Type B pancreatic cell (in vitro differentiated cells): ENCODE measurements at regions not wholly inside any gene's neighbourhood (a gene's known extent, or its start where the extent isn't known, plus 50 kb on each side); places are given as distances from the start of the nearest gene placed in this dataset.
A peak's percentile ranks its signal among the peaks of the same experiment; 100 is the strongest.

Experiments
- DNase-seq: peaks from one replicate; pipeline ENCODE4 v3.0.0; 2021; ENCODE audit warnings: mixed read lengths; ENCODE audit not compliant: unreplicated experiment; ENCODE audit errors: extremely low spot score
- H3K27ac Mint-ChIP-seq: 2 replicates; pipeline ENCODE4 v1.8.0; 2021; ENCODE audit warnings: mild to moderate bottlenecking, mixed read lengths
- H3K27me3 Mint-ChIP-seq: 2 replicates; pipeline ENCODE4 v1.8.0; 2021; ENCODE audit warnings: mixed read lengths
- H3K36me3 Mint-ChIP-seq: 2 replicates; pipeline ENCODE4 v1.8.0; 2021; ENCODE audit warnings: mixed read lengths
- H3K4me1 Mint-ChIP-seq: one replicate; pipeline ENCODE4 v1.8.0; 2021; ENCODE audit warnings: mixed read lengths; ENCODE audit not compliant: unreplicated experiment
- H3K4me3 Mint-ChIP-seq: 2 replicates; pipeline ENCODE4 v1.8.0; 2021; ENCODE audit warnings: mild to moderate bottlenecking, mixed read lengths
- H3K9me3 Mint-ChIP-seq: 2 replicates; pipeline ENCODE4 v1.8.0; 2021; ENCODE audit warnings: mixed read lengths
- TF ChIP-seq, protein P1 (sequence below): fragments of 200-600 bp; sonication (generic); conservative IDR thresholded peaks from 2 replicates; pipeline ENCODE4 v1.5.0; 2021; ENCODE audit warnings: antibody characterized with exemption, mild to moderate bottlenecking

GRCh38 chr18:60096428-60096827 lies 196.6 kb downstream of the PMAIP1 start:
- Mint-ChIP-seq H3K4me3 (no peak overlapping the region), H3K36me3 (no peaks in the 10 kb centered on the region), H3K27ac (peak overlapping the region; percentile 61), H3K4me1 (no peaks in the 10 kb centered on the region), H3K9me3 (peaks cover 4% of the 10 kb centered on the region), H3K27me3 (no peaks in the 10 kb centered on the region)
- DNase-seq = no peak
- TF ChIP-seq, protein P1, sequence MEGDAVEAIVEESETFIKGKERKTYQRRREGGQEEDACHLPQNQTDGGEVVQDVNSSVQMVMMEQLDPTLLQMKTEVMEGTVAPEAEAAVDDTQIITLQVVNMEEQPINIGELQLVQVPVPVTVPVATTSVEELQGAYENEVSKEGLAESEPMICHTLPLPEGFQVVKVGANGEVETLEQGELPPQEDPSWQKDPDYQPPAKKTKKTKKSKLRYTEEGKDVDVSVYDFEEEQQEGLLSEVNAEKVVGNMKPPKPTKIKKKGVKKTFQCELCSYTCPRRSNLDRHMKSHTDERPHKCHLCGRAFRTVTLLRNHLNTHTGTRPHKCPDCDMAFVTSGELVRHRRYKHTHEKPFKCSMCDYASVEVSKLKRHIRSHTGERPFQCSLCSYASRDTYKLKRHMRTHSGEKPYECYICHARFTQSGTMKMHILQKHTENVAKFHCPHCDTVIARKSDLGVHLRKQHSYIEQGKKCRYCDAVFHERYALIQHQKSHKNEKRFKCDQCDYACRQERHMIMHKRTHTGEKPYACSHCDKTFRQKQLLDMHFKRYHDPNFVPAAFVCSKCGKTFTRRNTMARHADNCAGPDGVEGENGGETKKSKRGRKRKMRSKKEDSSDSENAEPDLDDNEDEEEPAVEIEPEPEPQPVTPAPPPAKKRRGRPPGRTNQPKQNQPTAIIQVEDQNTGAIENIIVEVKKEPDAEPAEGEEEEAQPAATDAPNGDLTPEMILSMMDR = no peak

DNA sequence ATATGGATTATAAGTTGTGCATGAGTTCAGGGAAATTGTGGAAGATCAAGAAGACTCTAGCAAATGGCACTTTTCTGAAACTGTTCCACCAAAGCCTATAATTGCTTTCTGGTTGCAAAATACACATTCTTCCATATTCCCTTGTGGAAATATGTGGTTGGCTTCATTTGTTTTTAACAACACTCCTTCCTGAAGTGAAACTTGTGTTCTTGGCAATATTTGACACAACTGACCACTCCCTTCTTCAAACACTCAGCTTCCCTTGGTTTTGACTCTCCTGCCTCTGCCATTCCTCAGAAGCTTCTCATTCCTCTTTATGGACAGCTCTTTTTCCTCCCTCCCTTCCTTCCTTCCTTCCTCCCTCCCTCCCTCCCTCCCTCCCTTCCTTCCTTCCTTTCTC lies 192.3 kb downstream of the PMAIP1 start:
- DNase-seq = no peak
- no peaks in the 10 kb centered on the region for H3K36me3 Mint-ChIP-seq
- no peak overlapping the region for H3K4me3 Mint-ChIP-seq
- no peak overlapping the region for H3K27ac Mint-ChIP-seq
- TF ChIP-seq, protein P1 = no peak
- H3K4me1 Mint-ChIP-seq = no peaks in the 10 kb centered on the region
- no peaks in the 10 kb centered on the region for H3K27me3 Mint-ChIP-seq
- H3K9me3 Mint-ChIP-seq = no peaks in the 10 kb centered on the region

DNA sequence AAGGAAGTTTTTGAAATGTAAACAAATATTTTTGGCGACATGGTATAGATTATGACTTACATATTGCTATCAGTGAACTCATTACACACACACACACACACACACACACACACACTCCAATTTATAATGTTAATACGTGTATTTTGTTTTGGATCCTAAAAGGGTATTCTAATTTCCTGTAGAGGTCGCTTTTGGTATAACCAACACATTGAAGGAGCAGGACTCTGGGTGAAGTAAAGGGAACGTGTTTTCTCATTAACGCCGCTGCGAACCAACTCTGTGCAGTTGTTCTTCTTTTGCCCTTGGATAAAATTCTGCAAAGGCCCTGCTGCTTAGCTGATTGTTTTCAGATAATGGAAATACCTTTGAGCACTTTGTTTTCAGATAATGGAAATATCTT lies 190.4 kb downstream of the PMAIP1 start:
- DNase-seq = no peak
- Mint-ChIP-seq H3K4me3 (no peak overlapping the region), H3K27me3 (peaks cover 3% of the 10 kb centered on the region), H3K9me3 (no peaks in the 10 kb centered on the region), H3K4me1 (no peaks in the 10 kb centered on the region), H3K27ac (no peak overlapping the region), H3K36me3 (no peaks in the 10 kb centered on the region)
- TF ChIP-seq, protein P1 = no peak

DNA sequence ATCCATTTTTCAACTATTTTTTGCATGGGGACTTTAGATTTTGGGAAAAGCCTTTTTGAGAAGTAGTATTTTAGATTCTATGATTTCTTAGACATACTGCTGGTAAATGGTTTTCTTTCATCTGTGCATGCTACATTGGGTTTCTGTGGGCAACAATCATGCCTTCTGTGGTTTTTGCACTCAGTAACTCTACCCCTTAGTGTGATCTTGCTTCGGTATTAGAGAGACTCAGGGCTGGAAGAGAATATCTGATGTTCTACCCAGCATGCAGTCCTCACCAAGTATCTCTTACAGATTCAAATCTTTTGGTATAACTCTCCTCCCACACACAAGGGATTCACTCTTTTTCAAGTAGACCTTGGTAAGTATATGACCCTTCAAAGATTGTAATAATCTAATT lies 183.0 kb downstream of the PMAIP1 start:
- H3K9me3 Mint-ChIP-seq = no peaks in the 10 kb centered on the region
- H3K4me3 Mint-ChIP-seq = no peak overlapping the region
- no peak for DNase-seq
- H3K27ac Mint-ChIP-seq = no peak overlapping the region
- peaks cover 3% of the 10 kb centered on the region for H3K27me3 Mint-ChIP-seq
- TF ChIP-seq, protein P1 = no peak
- no peaks in the 10 kb centered on the region for H3K36me3 Mint-ChIP-seq
- H3K4me1 Mint-ChIP-seq = no peaks in the 10 kb centered on the region

DNA sequence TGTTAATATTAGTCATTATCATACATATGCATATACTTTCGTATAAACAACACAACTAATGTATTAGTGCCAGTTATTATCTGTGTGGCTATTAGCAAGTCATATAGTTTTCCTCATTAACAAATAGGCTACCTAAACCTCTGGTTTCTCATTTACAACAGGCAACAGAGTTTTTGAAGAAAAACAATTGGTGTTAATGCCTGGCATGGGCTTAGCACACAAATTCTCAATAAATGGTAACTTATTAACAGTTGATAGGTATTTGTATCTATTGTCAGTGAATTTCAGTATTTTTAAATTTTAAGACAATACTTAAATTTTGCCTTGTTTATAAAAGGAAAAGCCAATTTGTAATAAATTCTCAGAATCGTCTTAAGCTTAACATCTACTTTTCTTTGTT lies 182.5 kb downstream of the PMAIP1 start:
- no peak for DNase-seq
- Mint-ChIP-seq H3K27me3 (peaks cover 3% of the 10 kb centered on the region), H3K36me3 (no peaks in the 10 kb centered on the region), H3K4me1 (no peaks in the 10 kb centered on the region), H3K4me3 (no peak overlapping the region), H3K27ac (no peak overlapping the region), H3K9me3 (no peaks in the 10 kb centered on the region)
- TF ChIP-seq, protein P1 = no peak

DNA sequence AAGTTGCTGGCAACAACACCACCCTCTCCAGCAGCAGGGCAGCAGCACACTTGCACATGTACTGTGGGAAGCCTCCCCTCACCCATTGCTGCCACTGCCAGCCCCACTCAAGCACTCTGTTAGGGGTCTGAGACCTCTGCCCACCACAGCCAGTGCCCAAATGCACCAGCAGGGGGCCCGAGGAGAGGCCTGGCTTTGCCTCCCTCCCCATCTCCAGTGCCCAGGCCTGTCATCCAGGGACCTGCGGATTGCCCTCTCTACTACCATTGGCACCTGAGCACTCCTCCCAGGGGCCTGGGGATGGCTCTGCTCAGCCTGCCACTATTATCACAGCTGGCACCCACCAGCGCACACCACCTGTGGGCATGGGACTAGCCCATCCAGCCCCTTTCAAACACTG lies 175.7 kb downstream of the PMAIP1 start:
- Mint-ChIP-seq H3K36me3 (no peaks in the 10 kb centered on the region), H3K27me3 (no peaks in the 10 kb centered on the region), H3K4me1 (no peaks in the 10 kb centered on the region), H3K27ac (no peak overlapping the region), H3K4me3 (no peak overlapping the region), H3K9me3 (no peaks in the 10 kb centered on the region)
- no peak for DNase-seq
- TF ChIP-seq, protein P1 = no peak
